GM19324 (cell line): ENCODE measurements at regions not wholly inside any gene's neighbourhood (a gene's known extent, or its start where the extent isn't known, plus 50 kb on each side); places are given as distances from the start of the nearest gene placed in this dataset.

Experiments used
- ATAC-seq: cut with Tn5 transposase; IDR thresholded peaks from one replicate; pipeline ENCODE4 v1.9.1; 2021; ENCODE audit warnings: mild to moderate bottlenecking, moderate library complexity; ENCODE audit not compliant: unreplicated experiment, low FRiP score

- ATAC-seq = no peak
Observed at GRCh38 chr7:94054130-94054529, 50.0 kb upstream of the BET1 start.

GRCh38 chr7:94055963-94056362 lies 51.8 kb upstream of the BET1 start:
- no peak for ATAC-seq

GRCh38 chr7:94056796-94057207 lies 52.6 kb upstream of the BET1 start:
- no peak for ATAC-seq

- no peak for ATAC-seq
Observed at GRCh38 chr7:94057955-94058354, 53.8 kb upstream of the BET1 start.

- peak; percentile 81 for ATAC-seq
Observed at GRCh38 chr7:94059746-94060145, 55.6 kb upstream of the BET1 start.

GRCh38 chr7:94060752-94061151 lies 56.6 kb upstream of the BET1 start:
- no peak for ATAC-seq

- no peak for ATAC-seq
Observed at GRCh38 chr7:94061326-94061725, 57.2 kb upstream of the BET1 start.

- no peak for ATAC-seq
Observed at GRCh38 chr7:94062372-94062771, 58.2 kb upstream of the BET1 start.

- ATAC-seq = no peak
Observed at GRCh38 chr7:94064541-94065191, 60.5 kb upstream of the BET1 start.

GRCh38 chr7:94067047-94067446 lies 62.9 kb upstream of the BET1 start:
- no peak for ATAC-seq

- no peak for ATAC-seq
Observed at GRCh38 chr7:94067506-94067905, 63.4 kb upstream of the BET1 start.

- no peak for ATAC-seq
Observed at GRCh38 chr7:94069162-94069739, 65.1 kb upstream of the BET1 start.

GRCh38 chr7:94080551-94080950 lies 76.4 kb upstream of the BET1 start:
- no peak for ATAC-seq

GRCh38 chr7:94082126-94082525 lies 78.0 kb upstream of the BET1 start:
- no peak for ATAC-seq

- ATAC-seq = peak; percentile 97
Observed at GRCh38 chr7:94087664-94088352, 83.7 kb upstream of the BET1 start.

- no peak for ATAC-seq
Observed at GRCh38 chr7:94088560-94088959, 84.4 kb upstream of the BET1 start.

- ATAC-seq = no peak
Observed at GRCh38 chr7:94089806-94090205, 85.7 kb upstream of the BET1 start.

GRCh38 chr7:94092980-94093379 lies 88.8 kb upstream of the BET1 start:
- ATAC-seq = no peak

- no peak for ATAC-seq
Observed at GRCh38 chr7:94094298-94094697, 90.1 kb upstream of the BET1 start.

- no peak for ATAC-seq
Observed at GRCh38 chr7:94095316-94096009, 91.3 kb upstream of the BET1 start.

GRCh38 chr7:94099679-94100078 lies 95.5 kb upstream of the BET1 start:
- ATAC-seq = no peak
